NCI-H2227 treated with DMSO at 0.1 percent for 48 hours (cell line): ENCODE measurements at regions not wholly inside any gene's neighbourhood (a gene's known extent, or its start where the extent isn't known, plus 50 kb on each side); places are given as distances from the start of the nearest gene placed in this dataset.

Source experiments
- DNase-seq: peaks from one replicate; lab custom pipeline; 2025; lab: John Stamatoyannopoulos, UW

- DNase-seq: no peak
These were observed 230.7 kb downstream of the NDFIP2 start for GRCh38 chr13:79711631-79712030.

DNA sequence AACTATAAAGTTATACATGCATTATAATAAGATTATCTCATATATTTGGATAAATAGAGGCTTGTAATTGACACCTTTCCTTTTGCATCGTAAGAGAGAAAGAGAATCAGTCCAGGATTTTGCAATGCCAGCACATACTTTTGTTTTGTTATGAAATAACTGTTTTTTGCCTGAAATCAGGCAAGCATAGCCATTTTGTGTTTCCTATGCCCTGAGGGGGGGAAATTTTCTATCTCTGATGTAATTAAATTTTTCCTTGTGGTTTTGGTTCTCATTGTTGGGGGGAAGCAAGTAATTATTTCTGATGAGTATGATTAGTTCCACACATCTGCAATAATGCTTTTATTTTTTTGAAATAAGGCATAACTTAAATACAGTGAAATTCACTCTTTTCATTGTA, 229.4 kb downstream of the NDFIP2 start:
- DNase-seq: no peak

DNA sequence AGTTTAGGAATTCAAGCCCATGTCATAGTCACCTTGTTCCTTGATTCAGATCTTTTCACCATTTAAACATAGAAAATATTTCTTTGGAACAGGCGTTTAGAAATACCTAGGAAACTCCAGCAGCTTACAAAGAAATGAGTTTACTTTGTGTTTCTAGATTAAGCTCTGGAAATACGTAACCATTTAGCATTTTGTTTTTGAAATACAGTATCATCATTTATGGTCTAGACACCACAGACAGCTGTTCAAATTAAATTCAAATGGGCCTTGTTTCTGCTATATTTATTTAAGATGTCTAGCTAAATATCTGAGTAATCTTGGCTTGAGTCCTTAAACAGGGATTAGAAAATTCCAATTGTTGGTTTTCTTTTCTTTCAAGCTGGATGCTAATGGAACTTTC, 228.5 kb downstream of the NDFIP2 start:
- DNase-seq: no peak

DNA sequence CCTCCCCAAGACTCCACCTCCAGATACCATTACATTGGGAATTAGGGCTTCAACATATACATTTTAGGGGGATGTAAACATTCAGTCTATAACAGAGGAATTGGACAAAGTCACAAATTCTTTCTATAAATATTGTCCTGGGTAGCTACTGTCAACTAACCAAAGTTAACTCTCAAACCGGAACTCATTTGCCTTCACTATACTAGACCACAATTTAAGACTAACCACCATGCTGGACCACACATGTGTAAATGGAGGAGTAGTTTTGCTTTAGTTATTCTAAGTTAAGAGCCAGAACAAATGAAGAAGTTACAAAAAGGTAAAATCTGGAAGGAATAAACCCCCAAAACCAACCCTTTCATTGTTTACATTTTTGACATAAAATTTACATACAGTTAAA, 222.8 kb downstream of the NDFIP2 start:
- DNase-seq: no peak

DNA sequence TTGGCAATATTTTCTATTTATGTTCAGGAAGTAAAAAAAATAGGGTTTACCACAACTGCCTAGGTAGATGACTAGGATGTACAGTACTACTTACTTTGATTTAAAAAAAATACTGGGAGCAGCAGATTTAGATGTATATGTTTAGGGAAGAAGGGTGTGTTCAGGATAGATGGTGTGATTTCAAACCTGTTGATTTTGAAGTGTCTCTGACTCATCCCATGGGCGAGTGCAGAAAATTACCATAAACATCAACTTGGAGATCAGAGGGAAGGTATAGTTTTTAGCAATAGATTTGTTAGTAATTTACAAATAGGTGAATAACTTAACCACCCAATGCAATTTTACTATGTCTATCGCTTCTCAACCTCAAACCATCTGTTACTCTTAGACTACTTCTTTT, 214.8 kb downstream of the NDFIP2 start:
- DNase-seq: no peak

- DNase-seq: no peak
These were observed 211.9 kb downstream of the NDFIP2 start for GRCh38 chr13:79692846-79693245.

- no peak for DNase-seq
These were observed 210.9 kb downstream of the NDFIP2 start for GRCh38 chr13:79691826-79692225.

DNA sequence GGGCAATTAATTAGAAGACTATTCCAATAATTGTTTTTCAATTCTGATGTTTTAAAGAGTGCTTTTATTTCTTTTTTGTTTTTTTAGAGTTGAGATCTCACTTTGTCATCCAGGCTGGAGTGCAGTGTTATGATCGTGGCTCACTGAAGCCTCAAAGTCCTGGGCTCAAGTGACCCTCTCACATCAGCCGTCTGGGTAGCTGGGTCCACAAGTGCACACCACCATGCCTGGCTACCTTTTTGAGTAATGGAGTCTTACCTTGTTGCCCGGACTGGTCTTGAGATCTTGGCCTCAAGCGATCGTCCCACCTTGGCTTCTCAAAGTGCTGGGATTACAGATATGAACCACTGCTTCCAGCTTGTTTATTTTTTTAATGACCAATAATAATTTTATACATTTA, 207.8 kb downstream of the NDFIP2 start:
- DNase-seq: no peak

DNA sequence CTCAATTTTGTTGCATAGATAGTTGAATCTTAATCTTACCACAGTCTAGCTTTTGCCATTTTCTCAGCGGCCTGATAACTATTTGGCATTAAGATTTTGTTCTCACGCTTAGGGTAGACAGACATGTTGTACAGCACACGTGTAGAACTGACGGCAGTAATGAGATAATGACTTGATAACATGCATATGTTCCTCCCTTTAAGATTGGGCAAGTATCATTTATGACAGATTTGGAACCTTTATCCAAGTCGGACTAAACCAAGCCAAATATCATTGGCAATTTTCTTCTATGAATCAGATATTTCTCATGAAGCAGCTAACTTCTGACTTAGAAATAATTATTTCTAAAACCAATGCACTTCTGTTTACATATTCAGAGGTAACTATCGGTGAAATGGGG, 205.5 kb downstream of the NDFIP2 start:
- no peak for DNase-seq

GRCh38 chr13:79684371-79684770, 203.4 kb downstream of the NDFIP2 start:
- no peak for DNase-seq

- DNase-seq: no peak
These were observed 201.2 kb downstream of the NDFIP2 start for GRCh38 chr13:79682164-79682563.

- no peak for DNase-seq
These were observed 200.1 kb downstream of the NDFIP2 start for GRCh38 chr13:79681069-79681468.

GRCh38 chr13:79680485-79680884, 199.5 kb downstream of the NDFIP2 start:
- DNase-seq: no peak

DNA sequence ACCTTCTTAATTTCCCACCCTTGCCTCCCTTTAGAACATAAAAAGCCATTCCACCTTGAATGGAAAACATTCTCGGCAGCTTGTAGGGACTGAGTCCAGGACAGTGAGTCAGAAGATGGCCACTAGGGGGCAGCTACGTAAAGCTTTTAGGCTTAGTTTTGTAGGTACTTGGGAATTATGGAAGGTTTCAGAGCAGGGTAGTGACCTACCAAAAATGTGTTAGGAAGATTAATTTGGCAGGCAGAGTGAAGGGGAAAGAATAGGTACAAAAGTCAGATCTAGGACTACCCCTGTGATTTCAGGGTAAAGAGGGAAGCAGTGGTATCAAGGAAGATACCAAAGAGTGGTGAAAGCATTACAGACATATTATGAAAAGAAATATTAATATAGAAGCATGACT, 198.4 kb downstream of the NDFIP2 start:
- DNase-seq: no peak

DNA sequence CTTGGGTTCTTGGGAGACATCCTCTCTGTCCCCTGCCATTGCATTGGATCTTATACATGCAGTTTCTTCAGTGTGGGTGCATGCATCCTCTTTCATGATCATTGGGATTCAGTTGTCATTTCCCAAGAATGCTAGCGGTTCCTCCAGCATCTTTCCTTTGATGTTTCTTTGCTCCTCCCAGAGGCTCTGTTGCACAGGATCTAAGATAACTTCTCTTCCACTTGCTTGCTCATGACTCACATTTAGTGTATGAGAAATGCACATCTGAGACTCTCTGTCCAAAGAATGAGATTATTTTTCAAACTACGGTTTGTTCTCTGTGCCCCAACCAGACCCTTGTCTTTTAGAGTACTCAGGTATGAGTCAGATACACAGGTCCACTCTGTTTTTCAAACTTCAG, 197.1 kb downstream of the NDFIP2 start:
- no peak for DNase-seq

- no peak for DNase-seq
These were observed 195.1 kb downstream of the NDFIP2 start for GRCh38 chr13:79675931-79676660.

- no peak for DNase-seq
These were observed 194.0 kb downstream of the NDFIP2 start for GRCh38 chr13:79674765-79675515.

- no peak for DNase-seq
These were observed 193.0 kb downstream of the NDFIP2 start for GRCh38 chr13:79673993-79674377.

DNA sequence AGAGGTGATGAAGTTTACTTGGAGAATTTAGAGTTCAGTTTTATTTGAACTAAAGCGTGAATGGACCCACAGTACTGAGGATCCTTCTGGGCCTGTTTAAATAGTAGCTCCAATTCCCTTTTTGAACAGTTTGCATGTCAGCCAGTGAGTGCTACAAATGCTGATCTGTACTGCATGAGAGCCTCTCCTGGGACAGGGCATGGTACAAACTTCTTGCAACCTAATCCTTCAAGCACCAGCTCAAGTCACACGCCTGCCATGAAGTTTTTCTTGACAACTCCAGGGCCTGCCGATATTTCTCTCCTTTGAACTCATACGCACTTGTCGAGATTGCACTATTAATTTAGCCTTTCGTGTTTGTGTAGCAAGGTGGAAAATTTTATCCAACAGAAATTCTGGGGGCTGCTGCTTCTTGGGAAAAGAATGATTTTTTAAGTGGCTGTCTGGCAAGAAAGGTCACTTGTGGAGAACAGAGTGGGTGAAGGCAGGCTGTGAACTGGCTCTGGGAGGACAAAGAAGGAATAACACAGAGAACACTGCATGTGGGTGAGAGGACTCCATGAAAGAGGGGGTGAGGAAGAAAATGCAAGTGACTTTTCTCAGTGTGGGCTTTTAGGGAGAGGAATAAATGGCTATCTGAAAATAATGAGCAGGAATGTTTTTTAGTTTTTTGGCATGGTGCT, 192.5 kb downstream of the NDFIP2 start:
- DNase-seq: no peak

DNA sequence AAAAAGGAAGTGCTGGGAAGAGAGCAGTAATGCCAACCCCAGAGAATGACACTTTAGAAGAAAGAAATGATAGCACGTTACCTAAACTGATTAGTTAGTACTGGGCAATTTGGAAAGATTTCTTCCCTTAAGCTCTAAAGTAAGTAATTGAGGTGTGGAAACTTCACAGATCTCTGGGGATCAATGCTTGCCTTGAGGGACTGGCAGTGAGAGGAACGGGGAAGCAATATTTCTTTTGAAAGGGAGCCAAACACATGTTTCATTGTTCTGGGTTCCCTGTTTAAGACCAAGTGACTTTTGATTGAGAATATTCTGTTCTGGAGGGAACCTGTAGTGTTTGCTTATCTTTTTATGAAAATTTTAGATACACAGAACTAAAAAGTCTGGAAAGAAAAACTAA, 190.5 kb downstream of the NDFIP2 start:
- no peak for DNase-seq

GRCh38 chr13:79668201-79668752, 187.3 kb downstream of the NDFIP2 start:
- no peak for DNase-seq

GRCh38 chr13:79667771-79668170, 186.8 kb downstream of the NDFIP2 start:
- no peak for DNase-seq
